HG03108 (cell line): ENCODE measurements at regions not wholly inside any gene's neighbourhood (a gene's known extent, or its start where the extent isn't known, plus 50 kb on each side); places are given as distances from the start of the nearest gene placed in this dataset.

Source experiments
- ATAC-seq: cut with Tn5 transposase; IDR thresholded peaks from one replicate; pipeline ENCODE4 v1.9.1; 2021; ENCODE audit warnings: moderate library complexity; ENCODE audit not compliant: unreplicated experiment

- ATAC-seq: no peak
Measured at GRCh38 chr4:177105536-177105935, 204.1 kb upstream of the NEIL3 start.

DNA sequence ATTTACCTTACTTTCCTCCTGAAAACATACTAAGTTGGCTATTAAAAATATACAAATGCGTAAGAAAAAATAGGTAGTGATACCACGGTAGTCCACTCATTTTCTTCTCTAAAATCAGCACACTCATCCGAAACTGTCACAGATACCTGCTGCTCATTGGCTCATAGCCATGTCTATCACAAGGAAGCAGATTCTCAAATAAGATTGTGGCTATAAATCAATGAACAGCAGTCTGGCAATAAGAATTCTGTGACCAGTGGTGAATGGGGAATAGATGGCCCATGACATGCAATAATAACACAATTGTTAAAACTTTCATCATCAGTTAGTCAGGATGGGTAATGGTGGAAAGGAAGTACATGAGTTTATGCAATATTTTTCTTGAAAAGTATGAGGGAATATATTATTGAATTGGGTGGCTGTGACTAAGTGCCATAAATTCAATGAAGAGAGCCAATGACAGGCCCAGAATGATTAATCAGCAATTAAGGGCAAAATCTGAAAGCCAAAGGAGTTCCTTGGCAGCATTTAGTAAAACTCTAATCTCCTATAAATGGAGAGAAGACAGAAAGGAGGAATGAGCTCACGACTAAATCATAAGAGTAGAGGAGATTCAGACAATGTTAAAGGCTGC is 202.3 kb upstream of the NEIL3 start:
- ATAC-seq: no peak

- ATAC-seq: no peak
Measured at GRCh38 chr4:177108708-177109107, 201.0 kb upstream of the NEIL3 start.

- no peak for ATAC-seq
Measured at GRCh38 chr4:177109769-177110168, 199.9 kb upstream of the NEIL3 start.

GRCh38 chr4:177116161-177116560 is 193.5 kb upstream of the NEIL3 start:
- no peak for ATAC-seq

GRCh38 chr4:177117256-177117655 is 192.4 kb upstream of the NEIL3 start:
- ATAC-seq: no peak

DNA sequence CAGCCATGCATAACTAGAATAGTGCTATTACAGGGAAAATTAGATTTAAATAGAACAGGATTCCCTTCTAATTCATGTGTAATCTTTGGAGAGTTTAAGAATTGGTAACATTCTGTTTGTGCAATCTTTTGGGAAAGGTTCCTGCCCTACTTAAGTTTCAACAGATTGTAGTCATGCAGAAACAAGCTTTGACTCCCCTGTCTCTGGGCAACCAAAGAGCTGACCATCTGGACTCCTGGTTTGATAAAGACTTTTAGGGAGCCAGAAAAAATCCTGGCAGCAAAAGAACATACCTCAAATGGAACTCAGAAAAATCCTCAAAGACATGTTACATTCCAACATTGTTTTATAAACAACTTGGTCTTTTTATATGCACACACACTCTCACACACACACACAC is 191.1 kb upstream of the NEIL3 start:
- no peak for ATAC-seq

- ATAC-seq: no peak
Measured at GRCh38 chr4:177119021-177119471, 190.6 kb upstream of the NEIL3 start.

DNA sequence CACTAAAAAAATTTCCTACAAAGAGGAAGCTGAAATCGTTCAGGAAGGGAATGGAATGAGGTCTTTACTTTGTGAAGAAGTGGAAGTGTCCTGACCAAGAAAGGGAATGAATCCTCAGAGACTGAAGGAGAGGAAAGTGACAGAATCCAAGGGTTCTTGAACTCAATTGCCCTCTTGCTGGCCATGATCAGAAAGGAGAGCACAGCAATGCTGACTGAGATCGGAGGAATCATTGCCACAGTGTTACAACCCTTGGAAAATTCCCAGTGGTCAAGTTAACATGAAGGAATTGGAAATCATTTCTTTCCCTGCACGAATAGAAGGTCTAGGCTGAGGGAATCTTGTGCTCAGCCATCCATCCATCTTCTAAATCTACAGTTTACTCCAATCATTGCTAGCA is 190.0 kb upstream of the NEIL3 start:
- no peak for ATAC-seq

GRCh38 chr4:177123811-177124210 is 185.9 kb upstream of the NEIL3 start:
- no peak for ATAC-seq

DNA sequence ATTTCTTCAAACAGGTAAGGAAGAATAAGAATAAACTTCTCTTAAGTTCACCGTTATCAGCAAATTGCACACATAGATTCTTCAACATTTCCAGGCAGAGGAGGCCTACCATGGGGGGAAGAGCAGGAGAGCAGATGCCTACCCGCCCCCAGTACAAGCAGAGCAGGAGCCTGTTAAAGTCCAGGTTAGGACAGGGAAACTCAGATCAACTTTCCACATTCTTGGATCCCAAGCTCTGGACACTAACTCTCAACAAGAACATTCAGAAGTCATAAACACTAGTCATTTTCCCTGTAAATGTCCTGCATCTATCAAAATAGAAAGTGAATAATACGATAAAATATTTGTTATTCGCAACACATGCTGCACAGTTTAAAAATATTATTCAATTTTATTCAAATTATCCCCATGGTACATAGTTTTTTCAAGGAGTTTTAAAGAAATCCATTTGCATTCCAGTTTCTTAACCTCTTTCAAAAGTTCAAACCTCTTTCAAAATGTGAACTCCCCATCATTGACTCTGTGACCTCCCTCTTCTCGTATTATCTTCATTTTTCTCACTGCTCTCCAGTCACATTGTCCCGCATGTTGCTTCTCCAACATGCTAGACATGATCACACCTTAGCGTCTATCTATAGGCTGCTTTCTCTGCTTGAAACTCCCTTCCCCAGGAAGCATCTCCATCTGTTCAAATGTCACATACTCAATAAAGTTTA is 185.2 kb upstream of the NEIL3 start:
- ATAC-seq: no peak

DNA sequence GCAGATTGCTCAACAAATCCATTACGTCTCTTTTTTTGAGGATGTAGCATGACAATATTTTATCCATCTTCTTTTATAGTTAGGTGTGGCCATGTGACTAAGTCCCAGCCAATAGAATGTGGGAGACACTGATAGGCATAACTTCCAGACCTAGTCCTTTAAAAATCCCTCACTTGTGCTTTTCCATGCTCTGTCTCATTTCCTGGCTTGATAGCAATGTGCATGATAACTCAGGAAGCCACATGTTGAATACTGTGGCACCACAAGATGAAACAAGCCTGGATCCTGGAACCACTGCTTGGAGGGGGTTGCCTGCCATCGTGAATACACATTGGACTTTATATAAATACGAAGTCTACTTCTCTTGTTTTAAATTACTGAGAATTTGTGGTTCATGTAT is 184.0 kb upstream of the NEIL3 start:
- no peak for ATAC-seq

GRCh38 chr4:177127658-177128057 is 182.0 kb upstream of the NEIL3 start:
- ATAC-seq: no peak

DNA sequence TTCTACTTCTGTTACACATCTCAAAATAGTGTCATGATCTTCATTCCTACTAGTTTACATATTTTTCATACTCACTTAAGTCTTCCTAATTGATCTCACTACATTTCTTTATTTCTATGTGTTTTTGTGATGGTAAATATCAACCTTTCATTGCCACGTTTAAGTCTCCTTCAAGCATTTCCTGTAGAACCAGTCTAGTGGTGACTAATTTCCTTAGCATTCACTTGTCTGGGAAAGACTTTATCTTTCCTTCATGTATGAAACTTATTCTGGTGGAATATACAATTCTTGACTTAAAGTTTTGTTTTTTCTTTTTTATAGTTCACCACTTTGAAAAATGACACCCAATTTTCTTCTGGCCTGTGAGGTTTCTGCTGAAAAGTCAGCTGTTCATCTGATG is 181.4 kb upstream of the NEIL3 start:
- no peak for ATAC-seq

DNA sequence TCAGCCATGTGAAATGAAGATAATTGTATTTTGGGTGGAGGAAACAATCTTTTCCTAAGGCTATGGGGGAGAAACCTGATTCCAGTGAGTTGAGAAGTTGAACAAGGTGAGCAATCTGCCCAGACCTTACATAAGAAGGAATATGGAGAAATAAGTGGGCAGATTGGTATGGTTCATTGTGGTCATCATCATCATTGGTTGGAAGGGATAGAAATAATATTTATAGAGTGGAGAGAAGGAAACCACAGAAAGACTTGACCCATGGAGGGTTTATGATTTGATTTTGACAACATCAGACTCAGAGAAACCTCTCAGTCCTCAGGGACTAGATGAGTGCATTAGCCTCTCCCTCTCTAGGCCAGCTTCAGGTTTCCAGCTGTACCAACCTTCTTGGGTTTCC is 177.9 kb upstream of the NEIL3 start:
- no peak for ATAC-seq

DNA sequence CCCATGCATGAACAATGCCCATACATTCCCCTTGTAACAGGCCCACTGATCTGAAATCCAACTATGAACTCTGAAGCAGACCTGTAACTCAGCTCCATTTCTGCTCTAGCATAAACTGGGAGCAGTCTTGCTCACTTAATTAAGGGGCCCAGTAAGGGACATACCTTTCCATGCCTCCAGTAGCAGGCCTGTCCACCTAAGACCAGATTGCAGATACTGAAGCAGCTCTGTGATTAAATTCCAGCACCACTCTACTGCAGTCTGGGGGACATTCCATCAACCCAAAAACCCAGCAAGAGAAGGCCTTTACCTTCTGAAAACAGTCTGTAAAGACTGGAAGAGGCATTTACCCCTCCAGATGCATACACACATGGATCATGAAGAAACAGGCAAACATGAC is 162.0 kb upstream of the NEIL3 start:
- ATAC-seq: no peak

DNA sequence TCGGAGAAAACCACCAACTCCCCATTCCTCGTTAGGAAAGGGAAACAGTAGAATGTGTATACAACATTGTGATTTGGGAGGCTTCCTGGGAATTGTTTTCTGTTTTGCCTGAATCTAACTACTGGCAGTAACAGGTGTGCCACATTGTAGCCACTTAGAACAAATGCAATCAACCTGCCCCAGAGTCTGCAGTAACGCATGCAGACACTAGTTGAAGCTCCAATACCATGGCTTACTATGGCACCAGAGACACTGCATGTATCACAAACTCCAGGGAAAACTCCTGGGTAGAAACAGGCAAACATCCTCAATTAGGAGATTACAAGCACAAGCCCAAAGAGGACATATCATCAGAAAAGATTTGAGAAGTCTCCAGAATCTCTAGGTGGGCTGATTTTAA is 154.2 kb upstream of the NEIL3 start:
- ATAC-seq: no peak

DNA sequence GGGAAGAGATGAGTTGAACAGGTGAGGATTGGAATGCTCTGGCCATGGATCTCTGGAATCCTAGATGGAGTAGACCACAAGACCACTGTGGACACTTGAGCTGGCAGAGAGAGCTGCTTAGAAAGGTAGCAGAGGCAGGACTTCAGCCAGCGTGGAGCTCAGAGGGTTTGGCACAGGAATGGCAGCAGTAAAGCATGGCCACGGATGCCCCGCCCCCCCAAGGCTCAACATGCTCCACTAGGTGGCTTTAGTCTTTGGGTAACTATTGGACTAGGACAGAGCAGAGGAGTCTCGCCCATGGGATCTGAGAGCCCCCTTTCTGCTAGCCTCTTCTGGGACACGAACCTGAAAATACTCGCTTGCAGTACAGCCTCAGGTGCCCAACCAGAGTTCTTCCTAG is 150.1 kb upstream of the NEIL3 start:
- no peak for ATAC-seq

- ATAC-seq: no peak
Measured at GRCh38 chr4:177161781-177162180, 147.9 kb upstream of the NEIL3 start.

DNA sequence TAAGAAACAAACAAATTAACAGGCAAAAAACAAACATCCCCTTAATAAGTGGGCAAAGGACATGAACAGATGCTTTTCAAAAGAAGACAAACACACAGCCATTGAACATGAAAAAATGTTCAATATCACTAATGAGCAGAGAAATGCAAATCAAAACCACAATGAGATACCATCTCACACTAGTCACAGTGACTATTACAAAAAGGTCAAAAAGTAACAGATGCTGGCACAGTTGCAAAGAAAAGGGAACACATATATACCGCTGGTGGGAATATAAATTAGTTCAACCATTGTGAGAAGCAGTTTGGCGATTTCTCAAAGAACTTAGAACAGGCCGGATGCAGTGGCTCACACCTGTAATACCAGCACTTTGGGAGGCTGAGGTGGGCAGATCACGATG is 146.1 kb upstream of the NEIL3 start:
- ATAC-seq: no peak

DNA sequence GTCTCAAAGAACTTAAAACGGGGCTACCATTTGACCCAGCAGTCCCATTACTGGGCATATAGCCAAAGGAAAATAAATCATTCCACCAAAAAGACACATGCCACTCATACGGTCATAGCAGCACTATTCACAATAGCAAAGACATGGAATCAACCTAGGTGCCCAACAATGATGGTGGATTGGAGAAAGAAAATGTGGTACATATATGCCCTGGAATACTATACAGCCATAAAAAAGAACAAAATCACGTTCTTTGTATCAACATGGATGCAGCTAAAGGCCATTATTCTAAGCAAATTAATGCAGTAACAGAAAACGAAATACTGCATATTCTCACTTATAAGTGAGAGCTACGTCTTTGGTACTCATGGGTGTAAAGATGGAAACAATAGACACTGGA is 138.1 kb upstream of the NEIL3 start:
- no peak for ATAC-seq

DNA sequence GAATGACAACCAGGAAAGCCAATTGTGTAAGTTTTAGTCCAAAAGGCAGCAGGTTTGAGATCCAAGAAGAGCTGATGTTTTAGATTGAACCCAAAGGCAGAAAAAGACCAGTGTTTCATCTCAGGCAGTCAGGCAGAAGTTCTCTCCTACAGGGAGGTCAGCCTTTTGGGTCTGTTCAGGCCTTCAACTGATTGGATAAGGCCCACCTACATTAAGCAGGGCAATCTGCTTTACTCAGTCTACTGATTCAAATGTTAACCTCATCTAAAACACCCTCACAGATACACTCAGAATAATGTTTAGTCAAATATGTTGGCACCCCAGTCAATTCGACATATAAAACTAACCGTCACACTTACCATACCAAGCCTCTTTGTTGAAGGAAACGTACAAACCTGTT is 134.2 kb upstream of the NEIL3 start:
- ATAC-seq: no peak

DNA sequence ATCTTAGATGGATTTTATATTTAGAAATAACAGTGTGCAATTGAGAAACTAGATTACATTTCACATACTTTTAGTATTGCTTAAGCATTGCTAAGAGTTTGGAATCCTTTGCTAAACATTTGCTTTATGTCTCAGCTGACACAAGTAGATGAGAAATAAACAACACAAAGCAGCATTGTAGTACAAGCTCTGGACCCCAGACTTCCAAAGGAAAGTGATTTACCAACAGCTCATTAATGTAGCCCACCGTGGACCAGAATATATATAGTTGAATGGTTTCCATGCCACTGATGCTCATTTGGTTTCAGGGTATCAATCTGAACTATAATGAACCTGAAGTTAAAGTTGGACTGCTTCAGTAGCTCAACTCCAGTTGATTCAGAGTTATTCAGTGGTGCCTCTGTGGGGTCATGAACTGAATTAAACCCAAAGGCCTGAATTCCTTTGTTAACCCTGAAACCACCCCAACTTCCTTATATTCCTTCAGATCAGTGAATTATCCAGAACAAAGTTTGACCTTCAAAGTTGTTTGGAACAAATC is 132.1 kb upstream of the NEIL3 start:
- ATAC-seq: no peak
